Astrocyte of the cerebellum (primary cell): ENCODE measurements at regions not wholly inside any gene's neighbourhood (a gene's known extent, or its start where the extent isn't known, plus 50 kb on each side); places are given as distances from the start of the nearest gene placed in this dataset.

Source experiments
- DNase-seq: peaks from one replicate; pipeline ENCODE4 v3.0.0-alpha.2; 2011; ENCODE audit warnings: low read depth
- H3K4me3 ChIP-seq: 2 replicates; pipeline ENCODE4 v1.5.1; 2011; ENCODE audit warnings: mild to moderate bottlenecking, low read depth, low read length, moderate library complexity
- CTCF ChIP-seq: IDR thresholded peaks from 2 replicates; pipeline ENCODE4 v1.5.1; 2012; ENCODE audit warnings: low read length, low read depth, moderate library complexity, mild to moderate bottlenecking; ENCODE audit errors: missing control alignments
- in situ Hi-C: cut with HindIII; loops from 2 replicates; pipeline ENCODE4 v1.10.0; 2017; ENCODE audit warnings: low sequenced_read_pairs

GRCh38 chr13:89828506-89828905, 1519.0 kb upstream of the MIR17HG start:
- no peak for DNase-seq
- no peak for TF ChIP-seq CTCF
- H3K4me3 ChIP-seq, result no peak overlapping the region
- in situ Hi-C loops, result no loop called here

- in situ Hi-C loops, result no loop called here
- H3K4me3 ChIP-seq, result no peak overlapping the region
- no peak for DNase-seq
- no peak for TF ChIP-seq CTCF
These were observed 1516.3 kb upstream of the MIR17HG start for GRCh38 chr13:89831157-89831556.

GRCh38 chr13:89832827-89833226, 1514.7 kb upstream of the MIR17HG start:
- no peak for DNase-seq
- H3K4me3 ChIP-seq, result no peak overlapping the region
- no peak for TF ChIP-seq CTCF
- in situ Hi-C loops, result no loop called here

- in situ Hi-C loops, result no loop called here
- DNase-seq, result no peak
- no peak for TF ChIP-seq CTCF
- no peak overlapping the region for H3K4me3 ChIP-seq
These were observed 1503.9 kb upstream of the MIR17HG start for GRCh38 chr13:89843621-89844020.

- in situ Hi-C loops, result no loop called here
- no peak for DNase-seq
- no peak overlapping the region for H3K4me3 ChIP-seq
- no peak for TF ChIP-seq CTCF
These were observed 1501.6 kb upstream of the MIR17HG start for GRCh38 chr13:89845874-89846273.

GRCh38 chr13:89846926-89847585, 1500.4 kb upstream of the MIR17HG start:
- in situ Hi-C loops, result no loop called here
- no peak for TF ChIP-seq CTCF
- no peak overlapping the region for H3K4me3 ChIP-seq
- no peak for DNase-seq
